H1 (cell line): ENCODE measurements at regions not wholly inside any gene's neighbourhood (a gene's known extent, or its start where the extent isn't known, plus 50 kb on each side); places are given as distances from the start of the nearest gene placed in this dataset.

Experiments
- CHD7 ChIP-seq: fragments of 300-600 bp; sonication (generic); IDR thresholded peaks from 2 replicates; pipeline ENCODE4 v1.7.1; 2012; ENCODE audit warnings: low read length, moderate library complexity, mild to moderate bottlenecking, inconsistent platforms; ENCODE audit not compliant: insufficient replicate concordance
- SUZ12 ChIP-seq: fragments of 200-600 bp; sonication (generic); IDR thresholded peaks from 2 replicates; pipeline ENCODE4 v1.6.1; 2012; ENCODE audit warnings: mild to moderate bottlenecking, inconsistent platforms, low read length, moderate library complexity, mixed read lengths

GRCh38 chr13:50220938-50221337 is 205.7 kb downstream of the KCNRG start (continued):
- TF ChIP-seq CHD7 (no peak), SUZ12 (no peak)
